ENCODE measurements at regions not wholly inside any gene's neighbourhood (a gene's known extent, or its start where the extent isn't known, plus 50 kb on each side); places are given as distances from the start of the nearest gene placed in this dataset.

DNA sequence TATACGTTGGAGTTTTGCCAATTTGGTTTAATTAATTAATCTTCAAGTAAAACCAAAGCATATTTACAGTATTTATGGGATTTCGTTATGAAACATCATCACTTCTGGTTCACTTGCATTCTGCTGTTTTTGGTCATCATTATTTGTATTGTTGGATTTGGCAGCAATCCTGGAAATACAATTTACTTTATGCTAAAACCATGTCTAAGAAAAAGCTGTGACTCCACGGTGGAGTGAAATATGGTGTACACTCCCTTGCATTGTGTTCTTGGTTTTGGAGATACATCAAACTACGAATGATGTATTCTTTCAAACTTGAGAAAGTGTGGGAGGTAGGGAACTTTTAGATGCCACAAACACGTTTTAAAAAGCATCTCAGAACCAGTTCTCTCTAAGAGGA lies 106.4 kb downstream of the CTAGE1 start:
- TF ChIP-seq, protein P1, sequence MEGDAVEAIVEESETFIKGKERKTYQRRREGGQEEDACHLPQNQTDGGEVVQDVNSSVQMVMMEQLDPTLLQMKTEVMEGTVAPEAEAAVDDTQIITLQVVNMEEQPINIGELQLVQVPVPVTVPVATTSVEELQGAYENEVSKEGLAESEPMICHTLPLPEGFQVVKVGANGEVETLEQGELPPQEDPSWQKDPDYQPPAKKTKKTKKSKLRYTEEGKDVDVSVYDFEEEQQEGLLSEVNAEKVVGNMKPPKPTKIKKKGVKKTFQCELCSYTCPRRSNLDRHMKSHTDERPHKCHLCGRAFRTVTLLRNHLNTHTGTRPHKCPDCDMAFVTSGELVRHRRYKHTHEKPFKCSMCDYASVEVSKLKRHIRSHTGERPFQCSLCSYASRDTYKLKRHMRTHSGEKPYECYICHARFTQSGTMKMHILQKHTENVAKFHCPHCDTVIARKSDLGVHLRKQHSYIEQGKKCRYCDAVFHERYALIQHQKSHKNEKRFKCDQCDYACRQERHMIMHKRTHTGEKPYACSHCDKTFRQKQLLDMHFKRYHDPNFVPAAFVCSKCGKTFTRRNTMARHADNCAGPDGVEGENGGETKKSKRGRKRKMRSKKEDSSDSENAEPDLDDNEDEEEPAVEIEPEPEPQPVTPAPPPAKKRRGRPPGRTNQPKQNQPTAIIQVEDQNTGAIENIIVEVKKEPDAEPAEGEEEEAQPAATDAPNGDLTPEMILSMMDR (IDR thresholded peaks at IDR 0.05) = no peak
- no peak for TF ChIP-seq POLR2AphosphoS5 (IDR thresholded peaks at IDR 0.05)

Data from gastroesophageal sphincter (tissue), 3 donors.